ENCODE measurements at regions not wholly inside any gene's neighbourhood (a gene's known extent, or its start where the extent isn't known, plus 50 kb on each side); places are given as distances from the start of the nearest gene placed in this dataset.

DNA sequence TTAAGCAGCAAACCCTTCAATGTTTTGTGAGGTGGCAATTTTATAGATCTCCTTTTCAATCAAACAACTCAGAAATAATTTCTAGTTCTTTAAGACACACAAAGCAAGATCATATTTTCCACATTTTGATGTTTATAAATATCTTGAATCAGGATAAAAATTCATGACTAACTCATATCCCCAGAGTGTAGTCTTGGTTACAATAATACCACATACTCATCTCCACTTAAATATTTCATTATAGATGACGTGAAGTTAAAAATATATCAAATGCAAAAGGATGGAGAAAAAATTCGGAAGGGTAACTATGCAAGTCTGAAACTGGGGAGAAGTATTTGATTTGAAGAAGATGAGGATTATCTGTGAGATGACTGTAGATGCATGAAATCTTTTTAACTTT is 59.8 kb upstream of the HIVEP1 start:
- Histone ChIP-seq H3K27me3 (ENCODE audit: control insufficient read depth, insufficient read depth, low read length) (no peaks in the 10 kb centered on the region), H3K27ac (ENCODE audit: low read length) (no peak overlapping the region), H3K36me3 (ENCODE audit: control insufficient read depth, insufficient read depth, low read length) (no peaks in the 10 kb centered on the region), H3K4me1 (ENCODE audit: control insufficient read depth, insufficient read depth, low read length) (no peaks in the 10 kb centered on the region), H3K9me3 (ENCODE audit: control insufficient read depth, insufficient read depth, low read depth, low read length) (no peaks in the 10 kb centered on the region), H3K4me3 (ENCODE audit: low read depth in 2 of 2, low read length in 2 of 2) (no peak overlapping the region)
- intact Hi-C loops (cut with micrococcal nuclease; ENCODE audit: unreplicated experiment) (no loop called here), in situ Hi-C loops (cut with HindIII; ENCODE audit: low pct_unique_long_range_greater_than_20kb, low sequenced_read_pairs) (no loop called here)
- ATAC-seq: no peak
- no TSS peak for BruUV-seq (replicated peaks)
- TF ChIP-seq, protein P1, sequence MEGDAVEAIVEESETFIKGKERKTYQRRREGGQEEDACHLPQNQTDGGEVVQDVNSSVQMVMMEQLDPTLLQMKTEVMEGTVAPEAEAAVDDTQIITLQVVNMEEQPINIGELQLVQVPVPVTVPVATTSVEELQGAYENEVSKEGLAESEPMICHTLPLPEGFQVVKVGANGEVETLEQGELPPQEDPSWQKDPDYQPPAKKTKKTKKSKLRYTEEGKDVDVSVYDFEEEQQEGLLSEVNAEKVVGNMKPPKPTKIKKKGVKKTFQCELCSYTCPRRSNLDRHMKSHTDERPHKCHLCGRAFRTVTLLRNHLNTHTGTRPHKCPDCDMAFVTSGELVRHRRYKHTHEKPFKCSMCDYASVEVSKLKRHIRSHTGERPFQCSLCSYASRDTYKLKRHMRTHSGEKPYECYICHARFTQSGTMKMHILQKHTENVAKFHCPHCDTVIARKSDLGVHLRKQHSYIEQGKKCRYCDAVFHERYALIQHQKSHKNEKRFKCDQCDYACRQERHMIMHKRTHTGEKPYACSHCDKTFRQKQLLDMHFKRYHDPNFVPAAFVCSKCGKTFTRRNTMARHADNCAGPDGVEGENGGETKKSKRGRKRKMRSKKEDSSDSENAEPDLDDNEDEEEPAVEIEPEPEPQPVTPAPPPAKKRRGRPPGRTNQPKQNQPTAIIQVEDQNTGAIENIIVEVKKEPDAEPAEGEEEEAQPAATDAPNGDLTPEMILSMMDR (IDR thresholded peaks at IDR 0.05): no peak
- TF ChIP-seq TCF7L2 (IDR thresholded peaks at IDR 0.05; ENCODE audit: low read depth, low read length) (no peak), POLR2AphosphoS5 (IDR thresholded peaks at IDR 0.05; ENCODE audit: low read depth, low read length) (no peak), REST (IDR thresholded peaks at IDR 0.05; ENCODE audit: insufficient read depth in 1 of 2, low read depth in 2 of 2, low read length in 1 of 2) (no peak)
- no peak for DNase-seq (ENCODE audit: low read depth, low spot score)
- ChIA-PET CTCF (no interaction called here), POLR2A (no interaction called here)

GRCh38 chr6:11951868-11952267 is 60.2 kb upstream of the HIVEP1 start:
- DNase-seq (ENCODE audit: low read depth, low spot score) (no peak), ATAC-seq (no peak)
- no TSS peak for BruUV-seq (replicated peaks)
- no peak for TF ChIP-seq SIN3A (IDR thresholded peaks at IDR 0.05; ENCODE audit: borderline replicate concordance, insufficient read depth, low read depth, low read length)
- TF ChIP-seq REST (IDR thresholded peaks at IDR 0.05; ENCODE audit: insufficient read depth in 1 of 2, low read depth in 2 of 2, low read length in 1 of 2): no peak
- TF ChIP-seq, protein P1 (IDR thresholded peaks at IDR 0.05): no peak
- Histone ChIP-seq H3K27ac (ENCODE audit: low read length) (no peak overlapping the region), H3K27me3 (ENCODE audit: control insufficient read depth, insufficient read depth, low read length) (no peaks in the 10 kb centered on the region), H3K4me1 (ENCODE audit: control insufficient read depth, insufficient read depth, low read length) (no peaks in the 10 kb centered on the region), H3K9me3 (ENCODE audit: control insufficient read depth, insufficient read depth, low read depth, low read length) (no peaks in the 10 kb centered on the region), H3K4me3 (ENCODE audit: low read depth in 2 of 2, low read length in 2 of 2) (no peak overlapping the region), H3K36me3 (ENCODE audit: control insufficient read depth, insufficient read depth, low read length) (no peaks in the 10 kb centered on the region)
- POLR2A ChIA-PET: no interaction called here
- CTCF ChIA-PET: no interaction called here
- intact Hi-C loops (cut with micrococcal nuclease; ENCODE audit: unreplicated experiment): no loop called here
- in situ Hi-C loops (cut with HindIII; ENCODE audit: low pct_unique_long_range_greater_than_20kb, low sequenced_read_pairs): no loop called here
